ENCODE measurements at regions not wholly inside any gene's neighbourhood (a gene's known extent, or its start where the extent isn't known, plus 50 kb on each side); places are given as distances from the start of the nearest gene placed in this dataset.
"Not testable (repeated sequence)": the region's sequence is repeated elsewhere in the genome, so short reads cannot be mapped to it uniquely, and the experiment has no call there.

GRCh38 chr16:16930309-16931000 is 540.3 kb downstream of the XYLT1 start:
- no peak for DNase-seq (ENCODE audit: low read depth in 1 of 2, low spot score in 1 of 2)

DNA sequence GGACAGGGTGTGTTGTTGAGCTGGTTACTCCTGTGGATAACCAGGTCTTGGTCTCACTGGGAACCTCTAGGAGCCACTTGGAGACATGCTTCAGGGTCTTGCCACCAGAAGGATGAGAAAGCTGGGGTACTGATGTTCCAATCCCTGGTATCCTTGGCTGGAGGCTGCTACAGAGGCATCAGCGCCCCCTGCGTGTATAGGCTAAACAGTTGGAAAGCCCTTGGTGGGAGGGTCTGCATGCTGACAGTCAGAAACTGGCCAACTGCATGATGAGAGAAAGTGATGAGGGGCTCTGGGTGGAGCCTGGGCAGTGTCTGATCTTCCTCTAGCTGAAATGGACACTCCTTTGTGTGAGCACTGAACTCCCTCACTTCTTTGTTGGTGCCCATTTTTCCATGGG is 536.9 kb downstream of the XYLT1 start:
- DNase-seq (ENCODE audit: low read depth in 1 of 2, low spot score in 1 of 2), result no peak

GRCh38 chr16:16934660-16935059 is 536.1 kb downstream of the XYLT1 start:
- no peak for DNase-seq (ENCODE audit: low read depth in 1 of 2, low spot score in 1 of 2)

DNA sequence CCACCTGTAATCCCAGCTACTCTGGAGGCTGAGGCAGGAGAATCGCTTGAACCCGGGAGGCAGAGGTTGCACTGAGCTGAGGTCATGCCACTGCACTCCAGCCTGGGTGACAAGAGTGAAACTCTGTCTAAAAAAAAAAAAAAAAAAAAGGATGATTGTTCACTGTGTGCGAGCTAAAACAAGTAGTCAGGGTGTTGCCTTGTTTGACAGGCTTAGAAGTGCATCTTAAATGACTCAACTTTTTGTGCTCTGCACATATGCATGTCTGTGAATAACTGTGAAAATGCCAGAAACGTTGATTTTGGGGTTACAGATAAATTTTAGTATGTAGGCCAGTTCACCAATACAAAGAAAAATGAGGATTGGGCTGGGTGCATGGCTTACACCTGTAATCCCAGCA is 534.9 kb downstream of the XYLT1 start:
- DNase-seq (ENCODE audit: low read depth in 1 of 2, low spot score in 1 of 2), result not testable (repeated sequence)

DNA sequence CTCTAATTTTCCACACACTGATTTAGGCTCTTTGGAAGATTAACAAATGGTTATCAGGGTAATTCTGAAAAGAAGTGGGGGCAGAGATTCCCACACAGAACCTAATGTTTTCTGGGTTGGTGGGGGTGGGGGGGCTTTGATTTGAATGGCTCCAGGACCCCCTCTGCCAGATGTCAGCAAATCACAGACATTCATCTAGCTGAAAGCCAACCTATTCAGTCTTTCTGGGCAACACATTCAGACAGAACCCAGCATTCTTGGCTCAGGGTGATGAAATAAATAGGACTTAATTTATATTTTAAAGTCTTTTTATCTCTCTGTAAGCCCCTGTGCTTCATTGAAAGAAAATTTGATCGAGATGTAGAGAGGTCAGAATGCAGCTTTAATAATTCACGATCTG is 533.2 kb downstream of the XYLT1 start:
- no peak for DNase-seq (ENCODE audit: low read depth in 1 of 2, low spot score in 1 of 2)

GRCh38 chr16:16938009-16938408 is 532.8 kb downstream of the XYLT1 start:
- no peak for DNase-seq (ENCODE audit: low read depth in 1 of 2, low spot score in 1 of 2)

- no peak for DNase-seq (ENCODE audit: low read depth in 1 of 2, low spot score in 1 of 2)
Observed at GRCh38 chr16:16938980-16939379, 531.8 kb downstream of the XYLT1 start.

DNA sequence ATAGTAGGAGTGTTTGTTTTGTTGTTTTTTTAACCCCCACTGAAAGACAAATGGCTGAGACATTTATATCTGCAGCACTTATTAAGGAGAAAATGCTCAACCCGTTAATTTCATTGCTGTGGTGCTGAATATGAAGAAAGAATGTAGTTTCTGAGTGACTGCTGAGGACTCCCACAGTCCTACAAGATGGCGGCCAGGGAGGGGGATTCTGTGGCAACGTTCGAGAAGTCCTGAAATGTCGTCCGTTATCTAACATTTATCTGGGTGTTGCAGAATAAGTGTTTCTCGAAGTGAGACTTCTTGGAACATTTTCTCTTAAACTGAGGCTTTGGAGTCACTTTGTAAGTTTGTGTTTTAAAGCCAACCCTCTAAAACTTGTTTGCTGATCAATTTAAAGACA is 530.4 kb downstream of the XYLT1 start:
- DNase-seq (ENCODE audit: low read depth in 1 of 2, low spot score in 1 of 2), result no peak

- DNase-seq (ENCODE audit: low read depth in 1 of 2, low spot score in 1 of 2), result not testable (repeated sequence)
Observed at GRCh38 chr16:16942849-16943248, 527.9 kb downstream of the XYLT1 start.

- no peak for DNase-seq (ENCODE audit: low read depth in 1 of 2, low spot score in 1 of 2)
Observed at GRCh38 chr16:16945207-16945606, 525.6 kb downstream of the XYLT1 start.

- no peak for DNase-seq (ENCODE audit: low read depth in 1 of 2, low spot score in 1 of 2)
Observed at GRCh38 chr16:16956376-16956775, 514.4 kb downstream of the XYLT1 start.

GRCh38 chr16:16960785-16961184 is 510.0 kb downstream of the XYLT1 start:
- no peak for DNase-seq (ENCODE audit: low read depth in 1 of 2, low spot score in 1 of 2)

DNA sequence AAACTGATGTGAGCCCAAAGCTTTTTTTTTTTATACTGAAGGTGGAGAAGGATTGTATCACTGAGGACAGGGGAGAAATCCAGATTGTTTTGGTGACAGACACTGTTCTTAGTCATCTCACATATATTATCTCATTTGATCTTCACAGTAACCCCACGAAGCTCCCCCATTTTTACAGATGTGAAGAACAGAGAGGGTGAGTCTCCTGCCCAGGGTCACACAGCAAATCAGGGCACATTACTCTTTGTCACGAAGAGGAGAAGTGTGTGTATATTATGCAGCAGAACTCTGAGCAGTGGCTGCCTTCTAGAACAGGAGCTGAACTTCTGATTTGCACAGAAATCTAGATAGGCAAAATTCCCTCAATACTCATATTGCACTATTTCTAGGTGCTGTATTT is 504.3 kb downstream of the XYLT1 start:
- no peak for DNase-seq (ENCODE audit: low read depth in 1 of 2, low spot score in 1 of 2)

GRCh38 chr16:16971042-16971441 is 499.7 kb downstream of the XYLT1 start:
- DNase-seq (ENCODE audit: low read depth in 1 of 2, low spot score in 1 of 2), result no peak

DNA sequence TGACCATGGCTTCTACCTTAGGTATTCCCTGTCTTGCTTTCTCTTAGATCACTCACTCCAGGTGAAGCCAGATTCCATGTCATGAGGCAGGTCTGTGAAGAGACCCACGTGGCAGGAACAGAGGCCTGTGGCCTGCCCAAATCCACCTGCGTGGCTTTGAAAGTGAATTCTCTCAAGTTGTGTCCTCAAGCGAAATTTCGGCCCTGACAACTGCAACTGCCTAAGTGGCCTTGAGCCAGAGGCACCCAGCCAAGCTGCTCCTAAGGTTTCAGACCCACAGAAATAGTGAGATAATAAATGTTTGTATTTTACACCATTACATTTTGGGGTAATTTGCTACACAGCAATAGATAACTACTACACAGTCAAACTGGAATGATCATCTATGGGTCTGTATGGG is 497.9 kb downstream of the XYLT1 start:
- no peak for DNase-seq (ENCODE audit: low read depth in 1 of 2, low spot score in 1 of 2)

DNA sequence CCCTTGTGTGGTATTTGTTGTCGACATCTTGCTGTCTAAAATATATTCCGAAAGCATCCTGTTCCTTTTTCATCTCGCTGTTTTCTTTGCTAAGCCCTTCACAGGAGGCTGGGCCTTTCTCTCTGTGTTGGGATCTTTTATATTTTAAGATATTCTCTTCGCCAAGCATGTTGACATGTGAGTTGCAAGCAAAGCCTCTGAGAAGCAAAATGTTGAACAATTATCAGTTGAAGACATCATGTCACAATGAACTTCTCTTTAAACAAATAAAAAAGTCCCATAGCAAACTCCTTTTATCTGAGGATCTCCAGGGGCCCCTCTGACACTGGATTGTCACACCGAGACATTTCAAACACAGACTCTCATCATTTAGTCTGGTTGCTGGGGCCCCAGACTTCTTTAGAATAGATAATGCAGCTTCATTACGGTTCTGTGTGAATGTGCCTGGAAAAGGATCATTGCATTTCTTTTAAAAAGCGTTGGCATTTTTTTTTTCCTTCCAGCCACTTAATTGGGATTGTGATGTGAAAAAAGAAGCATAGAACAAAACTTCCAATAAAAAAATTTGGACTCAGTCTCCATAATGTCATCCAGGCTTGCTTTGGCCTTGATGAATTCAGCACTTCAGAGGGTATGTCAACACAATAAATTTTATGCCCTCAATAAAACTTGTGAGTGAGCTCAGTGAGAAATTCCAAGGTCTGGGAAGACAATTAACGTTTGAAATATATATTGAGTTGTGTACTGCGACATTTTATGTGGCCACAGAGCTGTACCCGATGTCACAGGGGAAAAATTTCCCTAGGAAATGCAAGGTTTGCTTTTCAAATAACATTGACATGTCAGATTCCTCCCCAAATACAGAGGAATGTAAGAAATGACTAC is 496.8 kb downstream of the XYLT1 start:
- DNase-seq (ENCODE audit: low read depth in 1 of 2, low spot score in 1 of 2), result no peak

- DNase-seq (ENCODE audit: low read depth in 1 of 2, low spot score in 1 of 2), result no peak
Observed at GRCh38 chr16:16982614-16983013, 488.1 kb downstream of the XYLT1 start.

GRCh38 chr16:16983582-16983981 is 487.2 kb downstream of the XYLT1 start:
- DNase-seq (ENCODE audit: low read depth in 1 of 2, low spot score in 1 of 2), result no peak

DNA sequence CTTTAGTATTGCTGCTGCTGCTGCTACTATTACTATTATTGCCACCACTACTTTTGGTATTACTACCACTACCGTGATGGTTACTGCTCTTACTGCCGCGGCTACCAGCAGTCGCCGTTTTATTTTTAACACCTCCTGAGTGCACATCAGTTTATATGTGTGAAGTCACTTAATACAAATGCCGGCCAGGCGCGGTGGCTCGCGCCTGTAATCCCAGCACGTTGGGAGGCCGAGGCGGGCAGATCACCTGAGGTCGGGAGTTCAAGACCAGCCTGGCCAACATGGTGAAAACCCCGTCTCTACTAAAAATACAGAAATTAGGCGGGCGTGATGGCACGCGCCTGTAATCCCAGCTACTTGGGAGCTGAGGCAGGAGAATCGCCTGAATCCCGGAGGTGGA is 486.7 kb downstream of the XYLT1 start:
- DNase-seq (ENCODE audit: low read depth in 1 of 2, low spot score in 1 of 2), result not testable (repeated sequence)

DNA sequence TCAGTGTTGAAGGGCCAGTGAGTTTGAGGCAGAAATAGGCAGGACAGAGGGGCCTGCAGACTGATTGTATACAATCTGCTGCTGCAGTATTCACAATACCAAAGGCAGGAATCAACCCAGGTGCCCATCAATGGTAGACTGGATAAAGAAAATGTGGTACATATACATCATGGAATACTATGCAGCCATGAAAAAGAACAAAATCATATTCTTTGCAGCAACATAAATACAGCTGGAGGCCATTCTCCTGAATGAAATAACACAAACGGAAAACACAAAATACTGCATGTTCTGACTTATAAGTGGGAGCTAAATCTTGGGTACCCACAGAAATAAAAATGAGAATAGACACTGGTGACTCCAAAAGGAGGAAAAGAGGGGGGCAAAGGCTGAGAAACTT is 485.1 kb downstream of the XYLT1 start:
- DNase-seq (ENCODE audit: low read depth in 1 of 2, low spot score in 1 of 2), result no peak

DNA sequence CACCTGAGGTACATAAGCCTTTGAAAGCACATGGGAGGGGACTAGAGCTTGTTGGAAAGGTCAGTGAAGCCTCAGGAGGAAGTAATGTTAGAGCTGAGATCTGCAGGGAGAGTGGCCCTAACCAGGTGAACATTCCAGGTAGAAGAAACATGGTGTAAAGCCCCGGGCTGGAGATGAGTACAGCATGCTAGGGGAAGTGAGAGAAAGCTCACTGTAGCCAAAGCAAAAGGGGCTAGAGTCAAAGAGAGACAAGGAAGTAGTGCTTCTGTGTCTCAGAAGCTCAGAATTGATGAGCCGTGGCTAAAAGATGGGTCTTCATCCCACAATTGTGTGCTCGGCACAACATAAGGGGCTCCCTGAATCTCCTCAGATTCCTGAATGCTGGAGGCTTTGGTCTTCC is 481.8 kb downstream of the XYLT1 start:
- DNase-seq (ENCODE audit: low read depth in 1 of 2, low spot score in 1 of 2), result no peak

DNA sequence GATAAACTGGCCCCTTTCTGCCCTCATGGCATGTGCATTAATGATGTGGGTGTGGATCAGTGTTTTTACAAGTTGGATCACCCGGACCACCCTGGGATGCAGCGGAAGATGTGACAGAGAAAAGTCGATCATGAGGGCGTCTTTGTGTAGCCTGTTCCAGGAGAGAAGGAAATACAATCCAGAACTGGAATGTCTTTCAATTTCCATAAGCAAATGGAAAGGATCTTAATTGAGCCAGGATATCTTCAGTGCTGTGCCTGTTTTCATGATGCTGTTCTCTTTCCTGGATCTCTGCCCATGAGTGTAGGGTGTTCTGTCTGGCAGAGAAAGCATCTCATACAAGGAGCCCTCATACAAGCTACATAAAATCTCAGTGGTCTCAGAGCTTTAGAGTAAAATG is 481.4 kb downstream of the XYLT1 start:
- DNase-seq (ENCODE audit: low read depth in 1 of 2, low spot score in 1 of 2), result no peak

- no peak for DNase-seq (ENCODE audit: low read depth in 1 of 2, low spot score in 1 of 2)
Observed at GRCh38 chr16:16991711-16992110, 479.0 kb downstream of the XYLT1 start.

Measured in stimulated activated CD4-positive, alpha-beta T cell treated with anti-CD3 and anti-CD28 coated beads, Interleukin-15, amount 100 ng/mL, for 1 hour (primary cell).